ENCODE measurements at regions not wholly inside any gene's neighbourhood (a gene's known extent, or its start where the extent isn't known, plus 50 kb on each side); places are given as distances from the start of the nearest gene placed in this dataset.
"Not testable (repeated sequence)": the region's sequence is repeated elsewhere in the genome, so short reads cannot be mapped to it uniquely, and the experiment has no call there.

DNA sequence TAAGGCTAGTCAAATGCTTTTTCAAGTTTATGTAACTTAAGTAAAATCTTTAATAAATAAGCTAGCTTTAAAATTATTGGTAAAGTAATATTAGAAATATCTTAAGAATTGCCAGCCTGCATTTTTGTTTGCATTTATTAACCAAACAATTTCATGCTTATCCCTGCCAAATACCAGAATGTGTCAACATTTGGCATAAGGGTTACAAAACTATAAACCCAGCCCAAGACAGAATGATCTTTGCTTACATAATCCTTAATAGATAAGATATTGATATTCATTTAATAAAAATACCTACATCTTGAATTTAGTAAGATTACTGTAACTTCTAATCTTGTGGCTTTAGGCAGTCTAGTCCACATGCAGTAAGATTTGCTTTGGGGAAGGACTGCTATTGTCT, 290.3 kb downstream of the XPNPEP1 start:
- TF ChIP-seq EZH2phosphoT487 (IDR thresholded peaks at IDR 0.05; ENCODE audit: insufficient read depth, low read depth); EZH2 (IDR thresholded peaks at IDR 0.05; ENCODE audit: insufficient read depth, poor library complexity, severe bottlenecking): not testable (repeated sequence)

Data from GM23248 (cell line).